Neuronal stem cell (in vitro differentiated cells): ENCODE measurements at regions not wholly inside any gene's neighbourhood (a gene's known extent, or its start where the extent isn't known, plus 50 kb on each side); places are given as distances from the start of the nearest gene placed in this dataset.

Experiments
- DNase-seq: peaks from one replicate; pipeline ENCODE4 v3.0.0-alpha.2; 2013; ENCODE audit warnings: low spot score
- H2AFZ ChIP-seq: one replicate; pipeline ENCODE4 v1.6.1; 2013; ENCODE audit warnings: mild to moderate bottlenecking, low read length, inconsistent platforms
- H2AK5ac ChIP-seq: 2 replicates; pipeline ENCODE4 v1.6.1; 2013; ENCODE audit warnings: low read depth, mild to moderate bottlenecking, inconsistent platforms, low read length, moderate library complexity, mixed read lengths
- H2BK120ac ChIP-seq: 2 replicates; pipeline ENCODE4 v1.6.1; 2013; ENCODE audit warnings: low read depth, mild to moderate bottlenecking, inconsistent platforms, low read length, moderate library complexity, mixed read lengths
- H2BK12ac ChIP-seq: one replicate; pipeline ENCODE4 v1.6.1; 2013; ENCODE audit warnings: low read length, inconsistent platforms
- H2BK15ac ChIP-seq: 2 replicates; pipeline ENCODE4 v1.6.1; 2013; ENCODE audit warnings: mild to moderate bottlenecking, low read length, inconsistent platforms, mixed read lengths
- H2BK5ac ChIP-seq: one replicate; pipeline ENCODE4 v1.6.1; 2013; ENCODE audit warnings: inconsistent platforms, mild to moderate bottlenecking, low read length, moderate library complexity
- H3K14ac ChIP-seq: one replicate; pipeline ENCODE4 v1.6.1; 2013; ENCODE audit warnings: low read length, inconsistent platforms
- H3K18ac ChIP-seq: 2 replicates; pipeline ENCODE4 v1.6.1; 2013; ENCODE audit warnings: low read length, inconsistent platforms
- H3K23ac ChIP-seq: 2 replicates; pipeline ENCODE4 v1.6.1; 2013; ENCODE audit warnings: low read depth, mild to moderate bottlenecking, mixed read lengths, low read length, inconsistent platforms; ENCODE audit not compliant: poor library complexity
- H3K27ac ChIP-seq: replicated peaks from 3 replicates; pipeline ENCODE4 v1.5.1; 2013; ENCODE audit warnings: low read length, inconsistent platforms
- H3K27me3 ChIP-seq, 3 experiments: 2 replicates each; pipeline ENCODE4 v1.6.1; 2013; ENCODE audit warnings: low read length in 3 of 3, mild to moderate bottlenecking in 2 of 3, inconsistent platforms in 1 of 3, low read depth in 1 of 3, mixed read lengths in 1 of 3, moderate library complexity in 1 of 3; ENCODE audit not compliant: control insufficient read depth in 3 of 3, insufficient read depth in 3 of 3
- H3K36me3 ChIP-seq, 2 donors: replicated peaks in 1 of 2; 2 replicates each; pipeline ENCODE4 v1.6.1; 2013; ENCODE audit warnings: low read length in 2 of 2; ENCODE audit not compliant: control insufficient read depth in 2 of 2, insufficient read depth in 2 of 2
- H3K4ac ChIP-seq: 2 replicates; pipeline ENCODE4 v1.6.1; 2013; ENCODE audit warnings: inconsistent platforms, mild to moderate bottlenecking, low read length, moderate library complexity
- H3K4me1 ChIP-seq, 2 donors: 1 replicate in 1 of 2; 2 replicates in 1 of 2; pipeline ENCODE4 v1.6.1; 2013; ENCODE audit warnings: low read length in 2 of 2, low read depth in 1 of 2; ENCODE audit not compliant: control insufficient read depth in 2 of 2, insufficient read depth in 1 of 2
- H3K4me2 ChIP-seq: one replicate; pipeline ENCODE4 v1.6.1; 2013; ENCODE audit warnings: mild to moderate bottlenecking, low read length, inconsistent platforms; ENCODE audit not compliant: insufficient read depth, poor library complexity, severe bottlenecking
- H3K4me3 ChIP-seq, 2 donors: 2 replicates each; pipeline ENCODE4 v1.5.1; 2013; ENCODE audit warnings: low read length in 2 of 2, mild to moderate bottlenecking in 2 of 2, inconsistent platforms in 1 of 2, moderate library complexity in 1 of 2
- H3K79me1 ChIP-seq: one replicate; pipeline ENCODE4 v1.6.1; 2013; ENCODE audit warnings: low read depth, mild to moderate bottlenecking, inconsistent platforms, low read length, moderate library complexity
- H3K9ac ChIP-seq: one replicate; pipeline ENCODE4 v1.6.1; 2013; ENCODE audit warnings: mild to moderate bottlenecking, low read depth, low read length, inconsistent platforms; ENCODE audit not compliant: poor library complexity
- H3K9me3 ChIP-seq, 2 donors: replicated peaks in 1 of 2; 2 replicates each; pipeline versions ENCODE3 to v1.6.1; 2013; ENCODE audit warnings: low read length in 2 of 2, mild to moderate bottlenecking in 2 of 2, inconsistent platforms in 1 of 2, low read depth in 1 of 2, mixed read lengths in 1 of 2, moderate library complexity in 1 of 2; ENCODE audit not compliant: control insufficient read depth in 2 of 2, insufficient read depth in 1 of 2
- H4K8ac ChIP-seq: one replicate; pipeline ENCODE4 v1.6.1; 2013; ENCODE audit warnings: low read depth, mild to moderate bottlenecking, inconsistent platforms, low read length, moderate library complexity
- H4K91ac ChIP-seq: one replicate; pipeline ENCODE4 v1.6.1; 2013; ENCODE audit warnings: low read length, low read depth, mild to moderate bottlenecking, inconsistent platforms; ENCODE audit not compliant: poor library complexity
- WGBS, 2 donors: extraction: QIAGEN DNeasy Blood & Tissue Kit; methylation state at CpG; one replicate each; pipeline ENCODE4 v1.1.7; 2013; ENCODE audit warnings: missing lambda C conversion rate in 2 of 2, mixed read lengths in 1 of 2; ENCODE audit not compliant: insufficient read length in 2 of 2, insufficient replicate concordance in 1 of 2; ENCODE audit errors: extremely low coverage in 2 of 2; 5-methylcytosine and 5-hydroxymethylcytosine counted together

- Histone ChIP-seq H3K9me3 (no peaks in the 10 kb centered on the region), H3K79me1 (no peaks in the 10 kb centered on the region), H2AK5ac (no peak overlapping the region), H2BK5ac (no peak overlapping the region), H2BK15ac (no peak overlapping the region), H4K91ac (no peak overlapping the region), H2BK120ac (no peak overlapping the region), H3K4me3 (no peak overlapping the region), H3K27ac (no peak overlapping the region), H3K23ac (no peak overlapping the region), H3K27me3 (no peaks in the 10 kb centered on the region), H3K14ac (no peak overlapping the region), H3K4ac (no peak overlapping the region), H3K36me3 (no peaks in the 10 kb centered on the region), H2AFZ (no peak overlapping the region), H3K4me1 (no peaks in the 10 kb centered on the region), H4K8ac (no peak overlapping the region), H3K4me2 (no peak overlapping the region), H3K18ac (no peak overlapping the region), H2BK12ac (no peak overlapping the region), H3K9ac (no peak overlapping the region)
- no peak for DNase-seq
These were observed 237.4 kb upstream of the VRK2 start for GRCh38 chr2:57809230-57809629.

DNA sequence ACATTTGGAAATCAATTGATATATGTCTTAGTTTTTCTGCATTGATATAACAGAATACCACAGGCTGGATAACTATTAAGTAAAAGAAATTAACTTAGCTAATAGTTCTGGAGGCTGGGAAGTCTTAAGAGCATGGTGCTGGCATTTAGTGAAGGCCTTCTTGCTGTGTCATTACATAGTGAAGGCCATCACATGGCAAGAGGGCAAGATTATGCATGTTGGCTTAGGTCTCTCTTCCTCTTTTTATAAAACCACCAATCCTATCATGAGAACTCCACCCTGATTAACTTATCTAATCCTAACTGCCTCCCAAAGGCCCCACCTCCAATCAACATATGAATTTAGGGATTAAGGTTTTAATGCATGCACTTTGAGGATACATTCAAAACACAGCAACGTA is 225.5 kb upstream of the VRK2 start:
- Histone ChIP-seq H2BK120ac (no peak overlapping the region), H3K18ac (no peak overlapping the region), H3K23ac (no peak overlapping the region), H2BK5ac (no peak overlapping the region), H4K8ac (no peak overlapping the region), H3K27ac (no peak overlapping the region), H3K36me3 (no peaks in the 10 kb centered on the region), H3K4me2 (no peak overlapping the region), H4K91ac (no peak overlapping the region), H2AFZ (no peak overlapping the region), H2AK5ac (no peak overlapping the region), H2BK12ac (no peak overlapping the region), H3K9me3 (no peaks in the 10 kb centered on the region), H3K4me1 (no peaks in the 10 kb centered on the region), H2BK15ac (no peak overlapping the region), H3K27me3 (no peaks in the 10 kb centered on the region), H3K14ac (no peak overlapping the region), H3K79me1 (no peaks in the 10 kb centered on the region), H3K4me3 (no peak overlapping the region), H3K9ac (no peak overlapping the region), H3K4ac (no peak overlapping the region)
- WGBS, 2 donors = no CpG with 5 or more reads among the region's 1 CpG
- no peak for DNase-seq

DNA sequence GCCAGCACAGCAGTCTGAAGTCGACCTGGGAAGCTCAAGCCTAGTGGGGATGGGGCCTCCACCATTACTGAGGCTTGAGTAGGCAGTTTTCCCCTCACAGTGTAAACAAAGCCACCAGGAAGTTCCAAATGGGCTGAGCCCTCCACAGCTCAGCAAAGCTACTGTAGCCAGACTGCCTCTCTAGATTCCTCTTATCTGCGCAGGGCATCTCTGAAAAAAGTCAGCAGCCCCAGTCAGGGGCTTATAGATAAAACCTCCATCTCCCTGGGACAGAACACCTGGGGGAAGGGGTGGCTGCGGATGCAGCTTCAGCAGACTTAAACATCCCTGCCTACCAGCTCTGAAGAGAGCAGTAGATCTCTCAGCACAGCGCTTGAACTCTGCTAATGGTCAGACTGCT is 218.4 kb upstream of the VRK2 start:
- WGBS, 2 donors = no CpG with 5 or more reads among the region's 4 CpGs
- no peaks in the 10 kb centered on the region for H3K27me3 ChIP-seq
- DNase-seq = no peak

GRCh38 chr2:57834666-57835065 is 211.9 kb upstream of the VRK2 start:
- Histone ChIP-seq H2BK12ac (no peak overlapping the region), H2BK120ac (no peak overlapping the region), H2BK15ac (no peak overlapping the region), H3K4me2 (no peak overlapping the region), H3K79me1 (no peaks in the 10 kb centered on the region), H3K4ac (no peak overlapping the region), H3K18ac (no peak overlapping the region), H3K9ac (no peak overlapping the region), H2BK5ac (no peak overlapping the region), H3K23ac (no peak overlapping the region), H2AFZ (no peak overlapping the region), H3K4me3 (no peak overlapping the region), H3K27me3 (no peaks in the 10 kb centered on the region), H3K27ac (no peak overlapping the region), H4K8ac (no peak overlapping the region), H3K4me1 (no peaks in the 10 kb centered on the region), H3K14ac (no peak overlapping the region), H4K91ac (no peak overlapping the region), H3K9me3 (no peaks in the 10 kb centered on the region), H3K36me3 (no peaks in the 10 kb centered on the region), H2AK5ac (no peak overlapping the region)
- no peak for DNase-seq

More for the DNA sequence above, 218.4 kb upstream of the VRK2 start:
- H2BK12ac ChIP-seq = no peak overlapping the region
- no peak overlapping the region for H2BK5ac ChIP-seq
- no peak overlapping the region for H3K27ac ChIP-seq
- H4K91ac ChIP-seq = no peak overlapping the region
- H3K4me1 ChIP-seq = no peaks in the 10 kb centered on the region
- H3K9me3 ChIP-seq = no peaks in the 10 kb centered on the region
- no peak overlapping the region for H2AFZ ChIP-seq
- no peak overlapping the region for H4K8ac ChIP-seq
- no peak overlapping the region for H3K4me2 ChIP-seq
- H3K14ac ChIP-seq = no peak overlapping the region
- H3K23ac ChIP-seq = no peak overlapping the region
- no peak overlapping the region for H3K18ac ChIP-seq
- H2BK120ac ChIP-seq = no peak overlapping the region
- no peak overlapping the region for H2AK5ac ChIP-seq
- H3K4me3 ChIP-seq = no peak overlapping the region
- H3K79me1 ChIP-seq = no peaks in the 10 kb centered on the region
- H3K4ac ChIP-seq = no peak overlapping the region
- no peak overlapping the region for H2BK15ac ChIP-seq
- no peaks in the 10 kb centered on the region for H3K36me3 ChIP-seq
- no peak overlapping the region for H3K9ac ChIP-seq
